Activated CD8-positive, alpha-beta T cell treated with anti-CD3 and anti-CD28 coated beads, Interleukin-2, amount 10 ng/mL, durations not matched to agents 7 days and 5 days (primary cell): ENCODE measurements at regions not wholly inside any gene's neighbourhood (a gene's known extent, or its start where the extent isn't known, plus 50 kb on each side); places are given as distances from the start of the nearest gene placed in this dataset.
"Not testable (repeated sequence)": the region's sequence is repeated elsewhere in the genome, so short reads cannot be mapped to it uniquely, and the experiment has no call there.

ENCODE experiments used
- ATAC-seq: fragments of 150-1000 bp; cut with Tn5 transposase; one replicate; pipeline ENCODE4 v1.10.0; 2021; ENCODE audit warnings: moderate library complexity
- CTCF ChIA-PET: fragments of 350-600 bp; sonication (Branson Sonifier 250); formaldehyde crosslinking; loops from one replicate; lab custom pipeline; 2021; ENCODE audit warnings: antibody characterized with exemption; lab: Charles Lee
- POLR2A ChIA-PET: fragments of 350-600 bp; sonication (Branson Sonifier 250); formaldehyde crosslinking; loops from one replicate; lab custom pipeline; 2021; ENCODE audit warnings: antibody characterized with exemption; lab: Charles Lee
- DNase-seq: peaks from one replicate; pipeline ENCODE4 v3.0.0-alpha.2; 2020
- H3K27ac Mint-ChIP-seq: one replicate; pipeline ENCODE4 v1.8.0; 2021; ENCODE audit warnings: mild to moderate bottlenecking, mixed read lengths
- H3K27me3 Mint-ChIP-seq: one replicate; pipeline ENCODE4 v1.8.0; 2021; ENCODE audit warnings: low read depth, mixed read lengths
- H3K36me3 Mint-ChIP-seq: one replicate; pipeline ENCODE4 v1.8.0; 2021; ENCODE audit warnings: low read depth, mixed read lengths
- H3K4me1 Mint-ChIP-seq: one replicate; pipeline ENCODE4 v1.8.0; 2021; ENCODE audit warnings: low read depth, mixed read lengths
- H3K4me3 Mint-ChIP-seq: one replicate; pipeline ENCODE4 v1.8.0; 2021; ENCODE audit warnings: mild to moderate bottlenecking, mixed read lengths
- H3K9me3 Mint-ChIP-seq: one replicate; pipeline ENCODE4 v1.8.0; 2022; ENCODE audit warnings: mixed read lengths; ENCODE audit not compliant: insufficient read depth

DNA sequence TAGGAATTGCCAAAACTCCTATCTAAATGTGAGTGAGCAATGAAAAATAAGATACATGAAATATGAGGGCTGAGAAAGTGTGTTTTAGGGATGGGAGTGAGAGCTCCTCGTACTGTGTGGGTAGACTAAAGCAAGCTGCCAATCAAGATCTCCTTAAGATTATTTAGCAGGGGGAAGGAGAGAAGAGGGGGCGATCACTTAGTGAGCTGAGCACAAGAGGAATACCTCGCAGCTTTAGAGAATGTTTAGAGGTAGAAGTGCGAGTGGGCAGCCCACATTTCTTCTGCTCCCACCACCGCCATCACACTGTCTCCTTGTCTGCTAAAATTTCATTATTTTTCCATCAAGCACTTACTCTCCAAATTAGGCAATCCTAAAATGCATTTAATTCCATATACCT, 312.6 kb downstream of the ALDH8A1 start:
- peaks cover 3% of the 10 kb centered on the region for H3K36me3 Mint-ChIP-seq

DNA sequence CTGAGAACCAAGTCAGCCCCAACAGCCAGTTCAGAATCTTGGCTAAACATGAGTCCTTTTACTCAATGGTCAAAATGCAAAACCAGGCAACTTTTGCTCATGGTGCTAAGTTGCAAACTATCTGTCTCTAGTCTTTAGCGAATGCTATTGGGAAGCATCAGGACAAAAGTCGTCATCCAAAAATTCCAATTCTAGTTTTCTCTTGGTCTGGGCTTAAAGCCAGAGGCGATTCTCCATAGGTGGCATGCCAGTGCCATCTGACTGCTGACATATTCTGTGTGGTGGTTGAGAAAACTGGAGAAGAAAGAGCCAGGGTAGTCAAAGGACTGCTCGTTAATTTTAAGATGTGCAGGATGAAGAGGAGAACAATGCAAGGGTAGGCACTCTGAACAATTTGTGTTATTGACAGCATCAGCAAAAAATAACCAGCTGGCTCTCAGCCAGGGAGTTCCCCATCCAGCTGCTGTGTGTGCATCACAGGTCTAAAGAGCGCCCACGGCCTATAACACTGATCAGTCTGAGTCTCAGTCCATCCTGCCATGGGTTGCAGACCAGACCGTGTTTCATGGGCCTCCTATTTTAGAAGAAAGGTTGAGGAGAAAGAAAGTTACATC, 313.6 kb downstream of the ALDH8A1 start:
- Mint-ChIP-seq H3K4me1 (peaks cover 26% of the 10 kb centered on the region), H3K27me3 (peaks cover 8% of the 10 kb centered on the region), H3K27ac (no peak overlapping the region), H3K4me3 (no peak overlapping the region), H3K36me3 (peaks cover 3% of the 10 kb centered on the region), H3K9me3 (no peaks in the 10 kb centered on the region)
- DNase-seq, result no peak
- ChIA-PET CTCF (interaction anchor here (0.6 to 1.8 kb wide), 2 partner anchors 396 to 462 kb away, joined by 3 to 4 read pairs; no protein-coding TSS in a partner anchor), POLR2A (interaction anchor here (1.0 kb wide), 1 partner anchor 462 kb away, joined by 3 read pairs; no protein-coding TSS in a partner anchor)
- no peak for ATAC-seq

More for the DNA sequence above, 312.6 kb downstream of the ALDH8A1 start:
- ChIA-PET CTCF (interaction anchor here (1.8 kb wide), 1 partner anchor 463 kb away, joined by 4 read pairs; no protein-coding TSS in a partner anchor), POLR2A (interaction anchor here (1.0 kb wide), 1 partner anchor 463 kb away, joined by 3 read pairs; no protein-coding TSS in a partner anchor)
- DNase-seq (no peak), ATAC-seq (no peak)
- no peaks in the 10 kb centered on the region for H3K9me3 Mint-ChIP-seq
- H3K4me3 Mint-ChIP-seq, result no peak overlapping the region
- peaks cover 23% of the 10 kb centered on the region for H3K4me1 Mint-ChIP-seq
- peaks cover 3% of the 10 kb centered on the region for H3K27me3 Mint-ChIP-seq
- no peak overlapping the region for H3K27ac Mint-ChIP-seq

DNA sequence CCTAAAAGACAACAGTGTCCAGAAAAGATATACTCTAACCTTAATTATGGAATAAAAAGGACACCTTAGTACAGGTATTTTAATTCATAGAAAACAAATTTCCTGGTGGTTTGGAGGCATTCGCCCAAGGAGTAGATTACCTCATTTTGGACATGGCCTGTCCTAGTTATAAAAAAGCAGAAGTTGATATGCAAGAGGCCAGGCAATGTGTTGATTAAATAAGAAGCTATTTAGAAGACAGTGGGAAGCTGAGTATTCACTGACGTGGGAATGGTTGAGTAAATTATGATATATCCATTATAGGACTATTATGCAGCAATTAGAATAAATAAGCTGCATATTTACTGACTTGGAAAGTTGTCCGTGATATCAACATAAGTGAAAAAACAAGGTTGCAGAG, 314.9 kb downstream of the ALDH8A1 start:
- peaks cover 3% of the 10 kb centered on the region for H3K36me3 Mint-ChIP-seq
- ATAC-seq (no peak), DNase-seq (no peak)
- H3K4me1 Mint-ChIP-seq, result peaks cover 20% of the 10 kb centered on the region
- no peaks in the 10 kb centered on the region for H3K9me3 Mint-ChIP-seq
- H3K27ac Mint-ChIP-seq, result no peak overlapping the region
- ChIA-PET POLR2A (no interaction called here), CTCF (interaction anchor here (2.5 kb wide), 1 partner anchor 457 kb away, joined by 7 read pairs; no protein-coding TSS in a partner anchor)
- H3K4me3 Mint-ChIP-seq, result no peak overlapping the region
- peaks cover 14% of the 10 kb centered on the region for H3K27me3 Mint-ChIP-seq

DNA sequence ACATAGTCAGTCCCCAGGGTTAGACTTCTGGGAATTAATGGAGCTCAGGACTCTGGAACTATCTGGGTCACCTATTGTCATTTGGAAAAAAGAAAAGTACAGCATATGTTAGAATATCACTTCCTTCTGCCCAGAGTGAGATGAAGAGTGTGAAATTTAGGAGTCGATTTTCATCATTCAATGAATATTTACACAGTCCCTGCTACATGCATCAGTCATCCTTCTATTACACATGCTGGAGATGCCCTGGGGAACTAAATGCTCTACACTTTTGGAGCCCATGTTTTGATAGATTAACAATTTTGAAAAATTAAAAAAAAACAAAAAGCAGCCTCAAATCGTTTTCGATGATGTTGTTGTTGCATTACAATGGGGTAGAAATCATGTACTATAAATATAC, 315.4 kb downstream of the ALDH8A1 start:
- CTCF ChIA-PET, result interaction anchor here (1.0 to 2.5 kb wide), 2 partner anchors 457 to 460 kb away, joined by 3 to 7 read pairs; no protein-coding TSS in a partner anchor
- peaks cover 3% of the 10 kb centered on the region for H3K36me3 Mint-ChIP-seq
- ATAC-seq (no peak), DNase-seq (no peak)
- peaks cover 14% of the 10 kb centered on the region for H3K27me3 Mint-ChIP-seq
- H3K27ac Mint-ChIP-seq, result no peak overlapping the region
- H3K4me1 Mint-ChIP-seq, result peaks cover 20% of the 10 kb centered on the region
- POLR2A ChIA-PET, result no interaction called here
- no peak overlapping the region for H3K4me3 Mint-ChIP-seq
- no peaks in the 10 kb centered on the region for H3K9me3 Mint-ChIP-seq

DNA sequence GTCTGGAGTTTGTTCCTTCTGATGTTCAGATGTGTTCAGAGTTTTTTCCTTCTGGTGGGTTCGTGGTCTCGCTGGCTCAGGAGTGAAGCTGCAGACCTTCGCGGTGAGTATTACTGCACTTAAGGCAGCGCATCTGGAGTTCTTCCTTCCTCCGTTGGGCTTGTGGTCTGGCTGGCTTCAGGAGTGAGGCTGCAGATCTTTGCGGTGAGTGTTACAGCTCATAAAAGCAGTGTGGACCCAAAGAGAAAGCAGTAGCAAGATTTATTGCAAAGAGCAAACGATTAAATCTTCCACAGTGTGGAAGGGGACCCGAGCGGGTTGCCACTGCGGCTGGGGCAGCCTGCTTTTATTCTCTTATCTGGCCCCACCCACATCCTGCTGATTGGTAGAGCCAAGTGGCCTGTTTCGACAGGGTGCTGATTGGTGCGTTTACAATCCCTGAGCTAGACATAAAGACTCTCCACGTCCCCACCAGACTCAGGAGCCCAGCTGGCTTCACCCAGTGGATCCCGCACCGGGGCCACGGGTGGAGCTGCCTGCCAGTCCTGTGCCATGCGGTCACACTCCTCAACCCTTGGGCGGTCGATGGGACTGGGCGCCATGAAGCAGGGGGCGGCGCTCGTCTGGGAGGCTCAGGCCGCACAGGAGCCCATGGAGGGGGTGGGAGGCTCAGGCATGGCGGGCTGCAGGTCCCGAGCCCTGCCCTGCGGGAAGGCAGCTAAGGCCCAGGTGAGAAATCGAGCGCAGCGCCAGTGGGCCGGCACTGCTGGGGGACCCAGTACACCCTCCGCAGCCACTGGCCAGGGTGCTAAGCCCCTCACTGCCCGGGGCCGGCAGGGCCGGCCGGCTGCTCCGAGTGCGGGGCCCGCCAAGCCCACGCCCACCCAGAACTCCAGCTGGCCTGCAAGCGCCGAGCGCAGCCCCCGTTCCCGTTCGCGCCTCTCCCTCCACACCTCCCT, 315.3 kb upstream of the SGK1 start:
- peak; percentile 67 for DNase-seq
- peak; percentile 51 for ATAC-seq
- CTCF ChIA-PET, result interaction anchor here (0.8 to 2.5 kb wide), 4 partner anchors 308 to 468 kb away, joined by 3 to 7 read pairs (median 5); no protein-coding TSS in a partner anchor
- H3K36me3 Mint-ChIP-seq, POLR2A ChIA-PET, H3K9me3 Mint-ChIP-seq: not testable (repeated sequence)
- H3K27ac Mint-ChIP-seq, result peak overlapping the region; percentile 68
- peaks cover 17% of the 10 kb centered on the region for H3K27me3 Mint-ChIP-seq
- H3K4me3 Mint-ChIP-seq, result peak overlapping the region; percentile 65
- H3K4me1 Mint-ChIP-seq, result peaks cover 20% of the 10 kb centered on the region

DNA sequence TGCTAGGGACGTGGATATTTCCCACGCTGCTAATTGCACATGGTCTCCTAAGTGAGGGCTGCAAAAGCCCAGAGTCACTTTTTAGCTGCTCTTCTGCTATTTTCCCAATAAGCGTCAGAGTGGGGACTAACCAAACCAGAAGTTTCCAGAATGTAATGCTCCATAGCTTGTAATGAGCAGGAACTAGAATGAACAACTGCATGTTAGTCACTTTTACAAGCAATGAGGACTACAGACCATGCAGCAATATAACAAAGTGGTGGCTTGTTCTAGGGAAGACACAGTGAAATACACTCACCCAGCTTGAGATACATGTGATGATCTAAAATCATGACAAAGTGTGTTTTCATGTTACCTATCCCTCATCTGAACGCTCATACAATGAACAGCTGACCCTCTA, 314.1 kb upstream of the SGK1 start:
- ATAC-seq, result no peak
- H3K4me3 Mint-ChIP-seq, result no peak overlapping the region
- no peak for DNase-seq
- H3K27ac Mint-ChIP-seq, result no peak overlapping the region
- peaks cover 14% of the 10 kb centered on the region for H3K4me1 Mint-ChIP-seq
- peaks cover 3% of the 10 kb centered on the region for H3K36me3 Mint-ChIP-seq
- peaks cover 17% of the 10 kb centered on the region for H3K27me3 Mint-ChIP-seq
- CTCF ChIA-PET, result interaction anchor here (1.8 to 2.1 kb wide), 2 partner anchors 9 to 309 kb away, joined by 6 to 7 read pairs; no protein-coding TSS in a partner anchor
- no peaks in the 10 kb centered on the region for H3K9me3 Mint-ChIP-seq
- POLR2A ChIA-PET, result no interaction called here

DNA sequence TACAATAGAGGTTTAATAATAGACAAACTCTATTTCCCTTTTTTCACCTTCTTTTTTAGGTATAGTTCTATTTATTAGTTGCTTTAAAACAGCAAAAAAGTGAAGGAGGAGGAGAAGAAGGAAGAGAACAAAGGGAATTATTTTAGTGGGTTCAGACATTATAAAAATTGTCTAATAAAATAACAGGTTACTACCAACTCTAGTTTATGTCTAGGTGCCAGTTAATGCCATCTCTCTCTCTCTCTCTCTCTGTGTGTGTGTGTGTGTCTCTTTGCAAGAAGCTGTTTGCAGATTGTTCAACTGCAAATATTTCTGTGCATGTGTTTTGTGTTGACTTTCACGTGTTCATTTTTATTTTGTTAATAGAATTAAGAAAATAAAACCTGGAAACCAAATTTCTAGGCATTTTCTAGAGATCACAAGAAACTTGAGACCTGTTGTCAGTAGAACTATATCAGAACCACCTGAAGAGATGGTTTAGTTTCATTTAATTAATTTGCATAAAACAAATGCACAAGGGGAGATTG, 313.5 kb upstream of the SGK1 start:
- peaks cover 17% of the 10 kb centered on the region for H3K27me3 Mint-ChIP-seq
- no peak overlapping the region for H3K27ac Mint-ChIP-seq
- no peak for ATAC-seq
- CTCF ChIA-PET, result interaction anchor here (1.8 kb wide), 1 partner anchor 10 kb away, joined by 6 read pairs; no protein-coding TSS in a partner anchor
- H3K4me3 Mint-ChIP-seq, result no peak overlapping the region
- peaks cover 14% of the 10 kb centered on the region for H3K4me1 Mint-ChIP-seq
- H3K36me3 Mint-ChIP-seq, result peaks cover 3% of the 10 kb centered on the region
- no peak for DNase-seq
- POLR2A ChIA-PET, result no interaction called here
- no peaks in the 10 kb centered on the region for H3K9me3 Mint-ChIP-seq

DNA sequence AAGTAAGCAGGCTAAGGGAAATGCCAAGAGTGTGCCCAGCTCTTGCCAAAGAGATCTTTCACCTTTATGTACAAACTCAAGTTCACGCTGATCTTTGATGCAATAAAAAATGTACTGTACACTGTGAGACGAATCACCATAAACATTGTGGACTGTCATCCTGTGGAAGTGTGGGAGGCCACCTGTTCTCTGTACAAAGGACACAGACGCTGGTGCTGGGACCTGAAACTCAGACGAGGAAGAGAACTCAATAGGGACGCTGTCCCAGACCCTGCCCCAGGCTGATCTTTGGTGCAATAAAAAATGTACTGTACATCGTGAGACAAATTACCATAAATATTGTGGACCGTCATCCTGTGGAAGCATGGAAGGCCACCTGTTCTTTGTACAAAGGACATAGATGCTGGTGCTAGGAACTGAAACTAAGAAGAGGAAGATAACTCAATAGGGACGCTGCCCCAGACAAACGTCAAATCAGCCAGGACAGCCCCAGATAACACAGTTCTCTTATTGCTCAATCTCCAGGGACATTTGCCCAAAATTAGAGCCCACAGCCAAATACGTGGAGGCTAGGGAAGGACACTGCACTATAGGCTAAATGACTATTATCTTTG, 312.7 kb upstream of the SGK1 start:
- H3K9me3 Mint-ChIP-seq, result no peaks in the 10 kb centered on the region
- H3K27me3 Mint-ChIP-seq, result peaks cover 17% of the 10 kb centered on the region
- H3K27ac Mint-ChIP-seq, result no peak overlapping the region
- H3K4me1 Mint-ChIP-seq, result peaks cover 14% of the 10 kb centered on the region
- H3K4me3 Mint-ChIP-seq, result no peak overlapping the region
- ATAC-seq, result no peak
- POLR2A ChIA-PET, result no interaction called here
- H3K36me3 Mint-ChIP-seq, result peaks cover 3% of the 10 kb centered on the region
- DNase-seq, result no peak
- CTCF ChIA-PET, result interaction anchor here (1.8 kb wide), 1 partner anchor 11 kb away, joined by 6 read pairs; no protein-coding TSS in a partner anchor

DNA sequence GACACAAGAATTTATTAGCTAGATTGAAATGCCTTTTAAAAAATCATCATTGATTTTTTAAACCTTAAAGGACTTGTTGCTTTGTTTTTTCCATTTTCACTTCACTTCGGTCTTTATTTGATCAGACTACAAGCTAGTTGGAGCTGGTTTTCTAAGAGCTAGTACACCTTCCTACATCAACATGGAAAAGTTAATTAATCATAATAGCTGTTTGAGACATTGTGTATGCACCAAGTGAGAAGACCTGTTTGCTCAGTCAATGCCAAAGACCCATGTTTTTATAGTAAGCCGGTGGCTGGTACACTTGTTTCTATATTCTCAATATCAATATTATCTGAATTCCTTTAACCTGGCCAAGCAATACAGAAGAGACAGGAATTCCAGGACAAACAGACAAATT, 310.2 kb upstream of the SGK1 start:
- H3K4me1 Mint-ChIP-seq, result peaks cover 10% of the 10 kb centered on the region
- H3K9me3 Mint-ChIP-seq, result no peaks in the 10 kb centered on the region
- H3K4me3 Mint-ChIP-seq, result no peak overlapping the region
- peaks cover 17% of the 10 kb centered on the region for H3K27me3 Mint-ChIP-seq
- peaks cover 1% of the 10 kb centered on the region for H3K36me3 Mint-ChIP-seq
- ChIA-PET CTCF (interaction anchor here (1.0 to 2.2 kb wide), 4 partner anchors 13 to 454 kb away, joined by 4 to 17 read pairs (median 4); no protein-coding TSS in a partner anchor), POLR2A (no interaction called here)
- DNase-seq (no peak), ATAC-seq (no peak)
- H3K27ac Mint-ChIP-seq, result no peak overlapping the region

DNA sequence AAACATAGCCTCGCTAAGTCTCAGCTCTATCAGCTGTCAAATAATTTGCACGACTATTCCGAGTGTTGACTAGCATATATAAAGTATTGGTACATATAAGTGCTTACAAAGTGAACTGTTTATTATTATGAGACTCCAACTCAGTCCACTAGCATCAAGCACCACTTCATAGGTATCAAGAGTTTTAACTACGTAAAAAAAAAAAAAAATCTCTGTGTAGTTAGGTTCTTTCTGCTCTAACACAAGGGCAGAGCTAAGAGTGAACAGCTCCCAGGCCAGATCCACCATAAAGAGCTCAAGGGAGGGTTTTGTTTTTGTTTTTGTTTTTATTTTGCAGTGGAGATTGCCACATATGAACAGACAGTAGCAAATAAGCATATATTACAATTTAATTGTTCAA, 309.8 kb upstream of the SGK1 start:
- Mint-ChIP-seq H3K27ac (no peak overlapping the region), H3K4me1 (peaks cover 5% of the 10 kb centered on the region), H3K36me3 (no peaks in the 10 kb centered on the region), H3K4me3 (no peak overlapping the region), H3K9me3 (no peaks in the 10 kb centered on the region), H3K27me3 (peaks cover 14% of the 10 kb centered on the region)
- POLR2A ChIA-PET, result no interaction called here
- no peak for ATAC-seq
- DNase-seq, result no peak
- CTCF ChIA-PET, result interaction anchor here (1.0 to 2.2 kb wide), 4 partner anchors 13 to 454 kb away, joined by 4 to 17 read pairs (median 4); no protein-coding TSS in a partner anchor

DNA sequence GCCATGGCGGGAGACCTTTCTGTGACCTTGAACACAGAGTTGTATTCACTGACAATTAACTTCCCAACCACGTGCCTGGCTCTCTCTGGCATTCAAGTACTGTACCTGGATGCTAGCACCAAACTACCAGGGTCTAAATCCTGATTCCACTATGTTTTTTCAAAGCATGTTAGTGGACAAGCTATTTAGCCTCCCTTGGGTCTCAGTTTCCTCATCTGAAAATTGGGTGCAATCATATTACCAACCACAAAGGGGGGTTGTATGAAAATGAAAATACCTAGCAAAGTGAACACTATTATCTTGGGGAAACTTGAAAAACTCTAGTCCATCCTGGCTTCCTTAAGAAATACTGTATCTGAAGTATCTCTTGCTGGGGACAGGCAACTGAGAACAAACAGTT, 308.7 kb upstream of the SGK1 start:
- ATAC-seq (no peak), DNase-seq (no peak)
- H3K9me3 Mint-ChIP-seq, result no peaks in the 10 kb centered on the region
- H3K4me1 Mint-ChIP-seq, result no peaks in the 10 kb centered on the region
- CTCF ChIA-PET, result no interaction called here
- H3K27me3 Mint-ChIP-seq, result peaks cover 14% of the 10 kb centered on the region
- H3K36me3 Mint-ChIP-seq, result no peaks in the 10 kb centered on the region
- no peak overlapping the region for H3K4me3 Mint-ChIP-seq
- POLR2A ChIA-PET, result no interaction called here
- no peak overlapping the region for H3K27ac Mint-ChIP-seq
